OCI-LY7 (cell line): ENCODE measurements at regions not wholly inside any gene's neighbourhood (a gene's known extent, or its start where the extent isn't known, plus 50 kb on each side); places are given as distances from the start of the nearest gene placed in this dataset.

Source experiments
- BruUV-seq: library from RNA; stranded (reverse); fragments of 400-500 nt; replicated peaks from 2 replicates; lab custom pipeline; 2021; lab: Mats Ljungman, UMichigan
- CTCF ChIA-PET: fragments of 300-600 bp; sonication (Branson Sonifier 250); formaldehyde crosslinking; loops from one replicate; lab custom pipeline; 2022; ENCODE audit warnings: antibody characterized with exemption; ENCODE audit not compliant: unreplicated experiment; lab: Charles Lee
- POLR2A ChIA-PET: fragments of 300-600 bp; sonication (Branson Sonifier 250); formaldehyde crosslinking; loops from one replicate; lab custom pipeline; 2022; ENCODE audit warnings: antibody characterized with exemption; lab: Charles Lee
- DNase-seq: peaks from one replicate; pipeline ENCODE4 v3.0.0-alpha.2; 2015; ENCODE audit warnings: low spot score
- H2AFZ ChIP-seq: fragments of 200-600 bp; sonication (generic), shearing (Covaris generic); 2 replicates; pipeline ENCODE4 v1.6.1; 2014; ENCODE audit warnings: mild to moderate bottlenecking, antibody characterized with exemption, low read length, moderate library complexity
- H3K27ac ChIP-seq: fragments of 200-600 bp; sonication (generic); 2 replicates; pipeline ENCODE4 v1.5.1; 2014; ENCODE audit warnings: mixed run types, low read depth, mild to moderate bottlenecking, moderate library complexity, low read length, inconsistent platforms; ENCODE audit not compliant: poor library complexity, severe bottlenecking
- H3K36me3 ChIP-seq: fragments of 200-600 bp; sonication (generic); 2 replicates; pipeline ENCODE4 v1.6.1; 2014; ENCODE audit warnings: mild to moderate bottlenecking, antibody characterized with exemption, low read length, moderate library complexity, mixed read lengths; ENCODE audit not compliant: insufficient read depth
- H3K4me1 ChIP-seq: fragments of 200-600 bp; sonication (generic); 2 replicates; pipeline ENCODE4 v1.5.1; 2014; ENCODE audit warnings: mild to moderate bottlenecking, low read length; ENCODE audit not compliant: insufficient read depth, poor library complexity, severe bottlenecking
- H3K4me2 ChIP-seq: fragments of 200-600 bp; sonication (generic); 2 replicates; pipeline ENCODE4 v1.6.1; 2014; ENCODE audit warnings: mild to moderate bottlenecking, low read length
- H3K4me3 ChIP-seq: fragments of 200-600 bp; sonication (generic); 2 replicates; pipeline ENCODE4 v1.5.1; 2014; ENCODE audit warnings: mild to moderate bottlenecking, low read depth, low read length; ENCODE audit not compliant: poor library complexity, severe bottlenecking
- H3K79me2 ChIP-seq: fragments of 200-600 bp; sonication (generic); 2 replicates; pipeline ENCODE4 v1.6.1; 2016; ENCODE audit warnings: low read depth, mild to moderate bottlenecking, low read length, moderate library complexity, mixed read lengths; ENCODE audit not compliant: insufficient read depth
- H3K9me2 ChIP-seq: fragments of 200-600 bp; sonication (generic); 2 replicates; pipeline ENCODE4 v1.6.1; 2016; ENCODE audit warnings: mild to moderate bottlenecking, low read length, mixed read lengths; ENCODE audit not compliant: insufficient read depth
- H3K9me3 ChIP-seq: fragments of 200-600 bp; sonication (generic); 2 replicates; pipeline ENCODE4 v1.6.1; 2014; ENCODE audit warnings: mild to moderate bottlenecking, mixed run types, low read length, mixed read lengths
- H4K20me1 ChIP-seq: fragments of 200-600 bp; sonication (generic); 2 replicates; pipeline ENCODE4 v1.6.1; 2014; ENCODE audit warnings: mild to moderate bottlenecking, antibody characterized with exemption, low read length, moderate library complexity, mixed read lengths; ENCODE audit not compliant: insufficient read depth
- EZH2phosphoT487 ChIP-seq: fragments of 200-600 bp; sonication (generic); IDR thresholded peaks from 2 replicates; pipeline ENCODE4 v1.6.1; 2018; ENCODE audit warnings: low read depth, borderline replicate concordance, mild to moderate bottlenecking, mixed run types, antibody characterized with exemption, low read length, moderate library complexity, mixed read lengths
- intact Hi-C: fragments of 100-400 bp; cut with micrococcal nuclease; formaldehyde crosslinking; loops from one replicate; pipeline ENCODE4 v1.10.0; 2022; ENCODE audit not compliant: unreplicated experiment
- TF ChIP-seq, protein P1 (sequence below): fragments of 200-600 bp; sonication (generic); conservative IDR thresholded peaks from 2 replicates; pipeline ENCODE4 v1.5.1; 2014; ENCODE audit warnings: mild to moderate bottlenecking, antibody characterized with exemption, low read length, moderate library complexity, mixed read lengths

DNA sequence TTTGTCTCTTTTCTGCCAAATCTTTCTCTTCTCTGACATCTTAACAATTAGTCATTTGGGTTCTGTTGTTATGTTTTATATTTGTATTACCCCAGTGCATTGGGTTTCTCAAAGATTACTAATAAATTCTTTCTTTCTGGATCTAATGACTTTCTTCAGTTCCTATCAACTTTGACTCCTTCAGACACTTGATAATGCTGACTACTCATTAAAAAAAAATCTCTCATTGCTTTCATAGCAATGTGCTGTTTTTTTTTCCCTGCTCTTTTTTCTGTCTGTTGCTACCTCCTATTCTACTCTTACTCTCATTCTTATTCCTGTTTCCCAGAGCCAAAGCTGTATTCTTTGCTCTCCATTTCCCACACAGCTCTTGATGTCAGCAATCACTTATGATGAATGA, 81.3 kb upstream of the MAP3K7 start:
- no TSS peak for BruUV-seq
- H3K9me2 ChIP-seq, result no peaks in the 10 kb centered on the region
- TF ChIP-seq, protein P1, sequence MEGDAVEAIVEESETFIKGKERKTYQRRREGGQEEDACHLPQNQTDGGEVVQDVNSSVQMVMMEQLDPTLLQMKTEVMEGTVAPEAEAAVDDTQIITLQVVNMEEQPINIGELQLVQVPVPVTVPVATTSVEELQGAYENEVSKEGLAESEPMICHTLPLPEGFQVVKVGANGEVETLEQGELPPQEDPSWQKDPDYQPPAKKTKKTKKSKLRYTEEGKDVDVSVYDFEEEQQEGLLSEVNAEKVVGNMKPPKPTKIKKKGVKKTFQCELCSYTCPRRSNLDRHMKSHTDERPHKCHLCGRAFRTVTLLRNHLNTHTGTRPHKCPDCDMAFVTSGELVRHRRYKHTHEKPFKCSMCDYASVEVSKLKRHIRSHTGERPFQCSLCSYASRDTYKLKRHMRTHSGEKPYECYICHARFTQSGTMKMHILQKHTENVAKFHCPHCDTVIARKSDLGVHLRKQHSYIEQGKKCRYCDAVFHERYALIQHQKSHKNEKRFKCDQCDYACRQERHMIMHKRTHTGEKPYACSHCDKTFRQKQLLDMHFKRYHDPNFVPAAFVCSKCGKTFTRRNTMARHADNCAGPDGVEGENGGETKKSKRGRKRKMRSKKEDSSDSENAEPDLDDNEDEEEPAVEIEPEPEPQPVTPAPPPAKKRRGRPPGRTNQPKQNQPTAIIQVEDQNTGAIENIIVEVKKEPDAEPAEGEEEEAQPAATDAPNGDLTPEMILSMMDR, result no peak
- no peak for TF ChIP-seq EZH2phosphoT487
- H3K36me3 ChIP-seq, result no peaks in the 10 kb centered on the region
- CTCF ChIA-PET, result no interaction called here
- DNase-seq, result no peak
- H3K79me2 ChIP-seq, result no peaks in the 10 kb centered on the region
- H3K4me3 ChIP-seq, result no peak overlapping the region
- H4K20me1 ChIP-seq, result no peaks in the 10 kb centered on the region
- no peaks in the 10 kb centered on the region for H3K9me3 ChIP-seq
- intact Hi-C loops, result no loop called here
- no peak overlapping the region for H3K27ac ChIP-seq
- POLR2A ChIA-PET, result interaction anchor here (0.6 to 0.9 kb wide), 2 partner anchors 33 to 161 kb away, joined by 3 read pairs; no protein-coding TSS in a partner anchor
- no peak overlapping the region for H2AFZ ChIP-seq
- H3K4me2 ChIP-seq, result no peak overlapping the region
- H3K4me1 ChIP-seq, result no peaks in the 10 kb centered on the region

DNA sequence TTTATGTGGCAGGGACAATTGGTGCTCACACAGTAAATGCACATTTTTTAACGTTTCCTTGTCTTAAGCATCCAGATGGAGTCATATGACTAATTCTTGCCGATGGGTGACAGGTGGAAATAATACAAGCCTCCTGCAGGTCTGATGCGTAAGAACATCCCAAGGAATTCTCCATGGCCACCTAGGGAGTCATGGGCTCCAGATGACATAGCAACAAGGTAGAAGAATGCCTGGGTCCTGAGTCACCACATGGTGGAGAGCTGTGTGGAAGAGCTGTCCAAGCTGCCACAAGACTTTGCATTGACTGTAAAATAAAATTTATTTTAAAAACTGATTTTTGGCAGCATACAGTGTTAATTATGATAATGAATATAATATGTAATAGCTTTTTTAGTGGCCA, 77.0 kb upstream of the MAP3K7 start:
- ChIA-PET CTCF (no interaction called here), POLR2A (interaction anchor here (0.6 to 1.3 kb wide), 3 partner anchors 29 to 65 kb away, joined by 3 to 4 read pairs (median 3); no protein-coding TSS in a partner anchor)
- no peak for TF ChIP-seq EZH2phosphoT487
- TF ChIP-seq, protein P1, result no peak
- Histone ChIP-seq H4K20me1 (no peaks in the 10 kb centered on the region), H3K4me3 (no peak overlapping the region), H3K9me3 (no peaks in the 10 kb centered on the region), H3K36me3 (no peaks in the 10 kb centered on the region), H2AFZ (no peak overlapping the region), H3K79me2 (no peaks in the 10 kb centered on the region), H3K4me1 (no peaks in the 10 kb centered on the region), H3K27ac (no peak overlapping the region), H3K4me2 (no peak overlapping the region), H3K9me2 (no peaks in the 10 kb centered on the region)
- no peak for DNase-seq
- intact Hi-C loops, result no loop called here
- BruUV-seq, result no TSS peak

DNA sequence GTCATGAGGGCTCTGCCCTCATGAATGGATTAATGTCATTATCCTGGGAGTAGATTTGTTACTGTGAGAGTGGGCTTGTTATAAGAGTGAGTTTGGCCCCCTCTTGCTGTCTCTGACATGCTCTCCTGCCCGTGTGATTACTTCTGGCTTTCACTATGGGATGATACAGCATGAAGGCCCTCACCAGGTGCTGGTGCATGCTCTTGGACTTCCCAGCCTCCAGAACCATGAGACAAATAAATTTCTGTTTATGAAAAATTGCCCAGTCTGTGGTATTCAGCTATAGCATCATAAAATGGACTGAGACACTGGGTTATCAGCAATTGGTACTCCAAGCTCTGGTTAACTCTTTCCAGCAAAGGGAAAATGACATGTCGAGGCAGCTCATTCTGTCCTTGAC, 76.2 kb upstream of the MAP3K7 start:
- no peaks in the 10 kb centered on the region for H3K9me3 ChIP-seq
- BruUV-seq, result no TSS peak
- H4K20me1 ChIP-seq, result no peaks in the 10 kb centered on the region
- no peak overlapping the region for H3K27ac ChIP-seq
- no peak overlapping the region for H2AFZ ChIP-seq
- CTCF ChIA-PET, result no interaction called here
- TF ChIP-seq EZH2phosphoT487, result no peak
- TF ChIP-seq, protein P1, result no peak
- no peak overlapping the region for H3K4me3 ChIP-seq
- POLR2A ChIA-PET, result interaction anchor here (0.7 kb wide), 1 partner anchor 43 kb away, joined by 4 read pairs; no protein-coding TSS in a partner anchor
- H3K9me2 ChIP-seq, result no peaks in the 10 kb centered on the region
- intact Hi-C loops, result no loop called here
- H3K4me1 ChIP-seq, result no peaks in the 10 kb centered on the region
- DNase-seq, result no peak
- no peaks in the 10 kb centered on the region for H3K36me3 ChIP-seq
- H3K4me2 ChIP-seq, result no peak overlapping the region
- H3K79me2 ChIP-seq, result no peaks in the 10 kb centered on the region
